ENCODE measurements at regions not wholly inside any gene's neighbourhood (a gene's known extent, or its start where the extent isn't known, plus 50 kb on each side); places are given as distances from the start of the nearest gene placed in this dataset.

GRCh38 chr1:239539812-239540211, 153.4 kb downstream of the CHRM3 start:
- TF ChIP-seq CTCF (IDR thresholded peaks at IDR 0.05) (no peak), POLR2AphosphoS5 (IDR thresholded peaks at IDR 0.05) (no peak), POLR2A (IDR thresholded peaks at IDR 0.05) (no peak)
